ENCODE measurements at regions not wholly inside any gene's neighbourhood (a gene's known extent, or its start where the extent isn't known, plus 50 kb on each side); places are given as distances from the start of the nearest gene placed in this dataset.

DNA sequence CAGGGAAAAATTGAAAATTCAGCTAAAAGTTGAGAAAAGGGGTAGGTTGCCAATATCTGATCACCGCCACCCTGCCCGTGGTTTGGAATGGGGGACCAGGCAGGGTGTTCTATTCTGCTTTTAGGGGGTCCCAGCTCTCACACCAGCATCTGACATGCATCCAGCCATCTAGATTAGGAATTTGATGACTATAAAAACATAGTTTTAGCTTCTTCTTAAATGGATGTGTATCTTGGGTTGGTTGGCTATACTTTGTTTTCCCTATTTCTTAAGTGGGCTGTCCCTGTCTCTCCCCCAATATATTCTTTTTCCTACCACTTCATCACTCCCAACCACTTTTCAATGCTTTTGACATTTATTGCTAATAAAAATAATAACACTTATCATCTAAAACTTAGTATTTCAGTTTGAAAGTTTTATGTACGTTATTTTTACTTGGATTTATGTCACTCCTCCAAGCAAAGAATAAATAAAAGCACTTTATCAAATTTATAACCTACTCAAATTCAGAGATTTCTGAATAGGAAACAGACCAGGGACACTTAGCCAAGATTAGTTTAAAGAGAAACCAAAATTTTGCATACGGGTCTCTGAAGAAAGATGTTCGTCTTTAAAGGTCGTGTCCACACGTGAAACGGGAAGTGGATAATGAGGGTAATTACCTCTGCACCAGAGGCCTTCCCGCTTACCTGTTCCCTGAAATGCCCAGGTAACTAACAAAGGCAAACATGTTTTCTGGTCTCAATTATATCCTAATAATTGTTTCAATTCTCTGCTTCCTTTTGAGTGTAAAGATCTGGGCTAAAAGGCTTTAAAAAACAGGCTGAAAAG is 233.2 kb upstream of the AUTS2 start:
- DNase-seq (ENCODE audit: low read depth, low spot score), result no peak
- peak overlapping the region; percentile 32 for H3K4me3 ChIP-seq (ENCODE audit: low read depth, low read length)
- ChIA-PET CTCF (interaction anchor here (1.5 kb wide), 1 partner anchor 676 kb away, joined by 3 read pairs; no protein-coding TSS in a partner anchor), POLR2A (no interaction called here)
- TF ChIP-seq, protein P1, sequence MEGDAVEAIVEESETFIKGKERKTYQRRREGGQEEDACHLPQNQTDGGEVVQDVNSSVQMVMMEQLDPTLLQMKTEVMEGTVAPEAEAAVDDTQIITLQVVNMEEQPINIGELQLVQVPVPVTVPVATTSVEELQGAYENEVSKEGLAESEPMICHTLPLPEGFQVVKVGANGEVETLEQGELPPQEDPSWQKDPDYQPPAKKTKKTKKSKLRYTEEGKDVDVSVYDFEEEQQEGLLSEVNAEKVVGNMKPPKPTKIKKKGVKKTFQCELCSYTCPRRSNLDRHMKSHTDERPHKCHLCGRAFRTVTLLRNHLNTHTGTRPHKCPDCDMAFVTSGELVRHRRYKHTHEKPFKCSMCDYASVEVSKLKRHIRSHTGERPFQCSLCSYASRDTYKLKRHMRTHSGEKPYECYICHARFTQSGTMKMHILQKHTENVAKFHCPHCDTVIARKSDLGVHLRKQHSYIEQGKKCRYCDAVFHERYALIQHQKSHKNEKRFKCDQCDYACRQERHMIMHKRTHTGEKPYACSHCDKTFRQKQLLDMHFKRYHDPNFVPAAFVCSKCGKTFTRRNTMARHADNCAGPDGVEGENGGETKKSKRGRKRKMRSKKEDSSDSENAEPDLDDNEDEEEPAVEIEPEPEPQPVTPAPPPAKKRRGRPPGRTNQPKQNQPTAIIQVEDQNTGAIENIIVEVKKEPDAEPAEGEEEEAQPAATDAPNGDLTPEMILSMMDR (IDR thresholded peaks at IDR 0.05; ENCODE audit: insufficient read depth, low read length, missing control alignments), result no peak

DNA sequence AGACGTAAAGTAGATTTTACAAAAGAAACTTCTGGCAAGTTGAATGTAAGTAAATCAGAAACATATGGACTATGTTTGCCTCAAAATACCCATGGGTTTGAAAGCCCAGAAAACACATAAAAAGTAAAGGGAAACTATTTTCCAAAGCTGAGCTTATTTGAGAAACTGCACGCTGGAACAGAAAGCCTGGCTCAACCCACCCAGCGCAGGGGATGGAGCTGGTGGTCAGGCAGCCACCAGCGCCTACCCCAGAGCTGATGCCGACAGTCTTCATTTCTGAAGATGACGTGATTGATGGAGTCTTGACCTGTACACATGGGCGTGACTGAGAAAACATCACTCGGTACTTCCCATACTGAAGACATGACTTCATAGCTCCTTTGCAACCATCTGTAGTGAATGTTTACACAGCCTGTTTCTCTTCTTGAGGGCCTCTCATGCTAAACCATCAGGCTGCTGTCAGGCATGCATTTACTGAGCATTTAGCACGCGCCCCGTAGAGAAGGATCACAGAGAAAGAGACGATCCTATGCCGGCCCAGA is 232.6 kb upstream of the AUTS2 start:
- peak; percentile 77 for DNase-seq (ENCODE audit: low read depth, low spot score)
- H3K4me3 ChIP-seq (ENCODE audit: low read depth, low read length), result peak overlapping the region; percentile 32
- TF ChIP-seq, protein P1 (IDR thresholded peaks at IDR 0.05; ENCODE audit: insufficient read depth, low read length, missing control alignments), result no peak
- ChIA-PET CTCF (interaction anchor here (1.5 kb wide), 1 partner anchor 675 kb away, joined by 3 read pairs; no protein-coding TSS in a partner anchor), POLR2A (interaction anchor here (0.9 to 1.1 kb wide), 2 partner anchors 30 to 677 kb away, joined by 3 read pairs; no protein-coding TSS in a partner anchor)

DNA sequence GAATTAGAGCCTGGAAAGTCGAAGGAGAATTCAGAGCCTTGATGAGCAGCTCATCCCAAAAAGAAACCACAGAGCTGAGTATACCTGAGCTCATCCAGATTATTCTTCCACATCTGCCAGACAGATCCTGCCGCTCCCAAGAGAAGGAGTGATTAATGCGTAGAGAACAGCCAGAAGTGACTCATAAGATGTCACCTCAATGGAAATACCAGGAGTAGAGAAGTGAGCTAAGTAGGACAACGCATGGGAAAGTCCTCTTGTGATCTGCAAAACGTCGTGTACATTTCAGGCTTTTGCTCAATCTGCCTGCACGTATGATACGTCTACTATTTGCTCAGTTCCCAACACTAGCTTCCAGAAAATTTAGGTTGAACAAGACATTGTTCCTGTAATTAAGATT is 230.5 kb upstream of the AUTS2 start:
- H3K4me3 ChIP-seq (ENCODE audit: low read depth, low read length), result no peak overlapping the region
- TF ChIP-seq, protein P1 (IDR thresholded peaks at IDR 0.05; ENCODE audit: insufficient read depth, low read length, missing control alignments), result no peak
- ChIA-PET POLR2A (no interaction called here), CTCF (no interaction called here)
- DNase-seq (ENCODE audit: low read depth, low spot score), result no peak

DNA sequence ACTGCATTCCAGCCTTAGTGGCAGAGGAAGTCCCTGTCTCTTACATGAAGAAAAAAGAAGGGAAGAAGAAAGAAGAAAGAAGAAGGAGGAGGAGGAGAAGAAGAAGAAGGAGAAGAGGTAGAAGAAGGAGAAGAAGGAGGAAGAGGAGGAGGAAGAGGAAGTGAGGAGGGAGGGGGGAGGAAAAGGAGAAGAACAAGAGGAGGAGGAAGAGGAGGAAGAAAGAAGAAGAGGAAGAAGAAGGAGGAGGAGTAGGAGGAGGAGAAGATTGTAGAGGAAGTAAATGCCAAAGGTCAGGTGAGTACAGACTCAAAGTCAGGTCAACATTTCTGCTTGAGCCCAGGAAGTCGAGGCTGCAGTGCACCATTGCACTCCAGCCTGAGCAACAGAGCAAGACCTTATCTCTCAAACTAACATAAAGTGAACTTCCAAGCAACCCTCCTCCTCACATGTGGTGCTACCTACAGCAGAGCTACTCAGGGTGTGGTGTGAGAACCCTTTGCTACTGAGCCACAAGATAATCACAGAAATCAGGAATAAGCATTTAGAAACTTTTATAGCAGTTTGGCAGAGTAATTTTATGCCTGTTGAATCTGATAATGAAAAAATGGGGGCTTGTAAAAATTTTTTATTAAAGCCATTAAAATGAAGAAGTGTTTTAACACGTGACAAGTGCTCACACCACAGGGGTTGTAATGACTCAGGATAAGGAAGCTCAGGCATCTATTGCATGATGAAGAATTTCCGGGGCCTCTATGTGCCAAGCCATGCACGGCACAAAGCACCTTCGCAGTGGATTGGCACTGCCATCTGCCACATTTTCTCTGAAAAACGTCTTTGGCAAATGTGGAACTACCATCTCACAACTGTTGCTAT is 224.9 kb upstream of the AUTS2 start:
- no peak for DNase-seq (ENCODE audit: low read depth, low spot score)
- no peak overlapping the region for H3K4me3 ChIP-seq (ENCODE audit: low read depth, low read length)
- CTCF ChIA-PET, result no interaction called here
- POLR2A ChIA-PET, result interaction anchor here (0.6 kb wide), 1 partner anchor 30 kb away, joined by 3 read pairs; no protein-coding TSS in a partner anchor
- TF ChIP-seq, protein P1 (IDR thresholded peaks at IDR 0.05; ENCODE audit: insufficient read depth, low read length, missing control alignments), result no peak

DNA sequence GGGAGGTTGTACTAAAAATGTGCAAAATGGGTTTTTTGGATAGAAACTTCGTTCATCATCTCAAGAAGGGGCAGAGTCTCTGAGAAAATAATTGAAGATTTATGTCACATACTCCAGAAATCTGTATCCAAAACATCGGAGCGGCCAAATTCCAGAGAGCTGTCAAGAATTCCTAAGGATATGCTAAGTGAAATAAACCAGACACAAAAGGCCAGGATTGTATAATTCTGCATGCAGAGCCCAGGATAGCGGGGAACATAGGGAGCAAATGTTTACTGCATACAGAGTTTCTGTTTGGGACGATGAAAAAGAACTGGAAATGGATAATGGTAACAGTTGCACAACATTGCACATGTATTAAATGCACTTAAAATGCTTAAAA is 224.2 kb upstream of the AUTS2 start:
- TF ChIP-seq, protein P1 (IDR thresholded peaks at IDR 0.05; ENCODE audit: insufficient read depth, low read length, missing control alignments), result no peak
- ChIA-PET CTCF (no interaction called here), POLR2A (interaction anchor here (0.6 kb wide), 1 partner anchor 31 kb away, joined by 3 read pairs; no protein-coding TSS in a partner anchor)
- H3K4me3 ChIP-seq (ENCODE audit: low read depth, low read length), result no peak overlapping the region
- no peak for DNase-seq (ENCODE audit: low read depth, low spot score)
